Ovary (tissue), 7 donors: ENCODE measurements at regions not wholly inside any gene's neighbourhood (a gene's known extent, or its start where the extent isn't known, plus 50 kb on each side); places are given as distances from the start of the nearest gene placed in this dataset.

Experiments used
- DNase-seq, 5 donors: peaks; one replicate each; pipeline ENCODE4 v3.0.0-alpha.2; 2019 to 2020
- H3K27ac ChIP-seq, 2 donors: fragments of 200-600 bp; one replicate each; pipeline versions ENCODE4 v1.5.1 to v1.8.0; 2019 to 2022
- H3K27me3 ChIP-seq: fragments of 200-600 bp; one replicate; pipeline ENCODE4 v1.8.0; 2022
- H3K36me3 ChIP-seq: fragments of 200-600 bp; sonication (generic); one replicate; pipeline ENCODE4 v1.5.1; 2019
- H3K4me1 ChIP-seq: one replicate; pipeline ENCODE4 v1.8.1; 2013; ENCODE audit warnings: mild to moderate bottlenecking, moderate library complexity; ENCODE audit not compliant: insufficient read depth
- H3K4me3 ChIP-seq: fragments of 200-600 bp; sonication (generic); one replicate; pipeline ENCODE4 v1.5.1; 2017
- H3K9me3 ChIP-seq, 2 donors: fragments of 200-600 bp in 1 of 2; sonication (generic) in 1 of 2; one replicate each; pipeline versions ENCODE4 v1.5.1 to v1.8.1; 2013 to 2019; ENCODE audit warnings: mild to moderate bottlenecking in 1 of 2, moderate library complexity in 1 of 2
- EP300 ChIP-seq: sonication (generic); formaldehyde crosslinking; IDR thresholded peaks from one replicate; pipeline ENCODE4 v1.6.1; 2017; ENCODE audit warnings: antibody characterized with exemption
- POLR2A ChIP-seq: fragments of 450-650 bp; IDR thresholded peaks from one replicate; pipeline ENCODE4 v1.6.1; 2017; ENCODE audit warnings: antibody characterized with exemption, mild to moderate bottlenecking, moderate library complexity
- WGBS, 3 donors: extraction: QIAGEN DNeasy Blood & Tissue Kit in 1 of 3; methylation state at CpG; one replicate each; pipeline versions ENCODE4 v1.1.5 to v1.1.7; 2013 to 2017; 5-methylcytosine and 5-hydroxymethylcytosine counted together
- intact Hi-C, 4 donors: fragments of 100-400 bp; cut with DNase I; formaldehyde crosslinking; loops; one replicate each; pipeline versions ENCODE4 v1.11.0 to v1.15.1; 2022 to 2023
- TF ChIP-seq, protein P1 (sequence below), 3 donors: fragments of 450-650 bp in 2 of 3; fragments of 200-600 bp in 1 of 3; IDR thresholded peaks; one replicate each; pipeline versions ENCODE4 v1.5.1 to v1.8.0; 2016 to 2022; ENCODE audit warnings: antibody characterized with exemption in 3 of 3, mild to moderate bottlenecking in 1 of 3
- donor health status: DM: no; HTN: no; CAD: no; lungs with moderate emphysema.
- donor health status: DM: no; HTN: no; CAD: no.
- donor health status: Bipolar disorder and iron deficiency.
- donor health status: DM: no; HTN: no; CAD: no.
- donor health status: DM: yes; HTN: yes; CAD: no.

GRCh38 chr14:22438742-22439141 lies 150.3 kb downstream of the DAD1 start:
- Histone ChIP-seq H3K27me3 (no peaks in the 10 kb centered on the region), H3K36me3 (no peaks in the 10 kb centered on the region), H3K27ac (no peak overlapping the region), H3K9me3 (no peaks in the 10 kb centered on the region), H3K4me3 (no peak overlapping the region), H3K4me1 (no peaks in the 10 kb centered on the region)
- WGBS, 3 donors: 87 to 99% (median 94%) methylated on average over 3 of the region's 3 CpGs
- intact Hi-C loops: no loop called here
- TF ChIP-seq POLR2A: no peak
- no peak for TF ChIP-seq EP300
- no peak for DNase-seq

GRCh38 chr14:22434901-22435550 lies 154.0 kb downstream of the DAD1 start:
- H3K27ac ChIP-seq: no peak overlapping the region
- intact Hi-C loops: no loop called here
- 91 to 95% (median 91%) methylated on average over 6 of the region's 6 CpGs for WGBS, 3 donors
- H3K4me3 ChIP-seq: no peak overlapping the region
- no peak for DNase-seq
- H3K27me3 ChIP-seq: no peaks in the 10 kb centered on the region
- H3K9me3 ChIP-seq: no peaks in the 10 kb centered on the region
- peaks cover 9% of the 10 kb centered on the region for H3K4me1 ChIP-seq
- no peaks in the 10 kb centered on the region for H3K36me3 ChIP-seq
- TF ChIP-seq POLR2A (no peak), EP300 (no peak)
- TF ChIP-seq, protein P1, sequence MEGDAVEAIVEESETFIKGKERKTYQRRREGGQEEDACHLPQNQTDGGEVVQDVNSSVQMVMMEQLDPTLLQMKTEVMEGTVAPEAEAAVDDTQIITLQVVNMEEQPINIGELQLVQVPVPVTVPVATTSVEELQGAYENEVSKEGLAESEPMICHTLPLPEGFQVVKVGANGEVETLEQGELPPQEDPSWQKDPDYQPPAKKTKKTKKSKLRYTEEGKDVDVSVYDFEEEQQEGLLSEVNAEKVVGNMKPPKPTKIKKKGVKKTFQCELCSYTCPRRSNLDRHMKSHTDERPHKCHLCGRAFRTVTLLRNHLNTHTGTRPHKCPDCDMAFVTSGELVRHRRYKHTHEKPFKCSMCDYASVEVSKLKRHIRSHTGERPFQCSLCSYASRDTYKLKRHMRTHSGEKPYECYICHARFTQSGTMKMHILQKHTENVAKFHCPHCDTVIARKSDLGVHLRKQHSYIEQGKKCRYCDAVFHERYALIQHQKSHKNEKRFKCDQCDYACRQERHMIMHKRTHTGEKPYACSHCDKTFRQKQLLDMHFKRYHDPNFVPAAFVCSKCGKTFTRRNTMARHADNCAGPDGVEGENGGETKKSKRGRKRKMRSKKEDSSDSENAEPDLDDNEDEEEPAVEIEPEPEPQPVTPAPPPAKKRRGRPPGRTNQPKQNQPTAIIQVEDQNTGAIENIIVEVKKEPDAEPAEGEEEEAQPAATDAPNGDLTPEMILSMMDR (IDR thresholded peaks at IDR 0.05): no peak

DNA sequence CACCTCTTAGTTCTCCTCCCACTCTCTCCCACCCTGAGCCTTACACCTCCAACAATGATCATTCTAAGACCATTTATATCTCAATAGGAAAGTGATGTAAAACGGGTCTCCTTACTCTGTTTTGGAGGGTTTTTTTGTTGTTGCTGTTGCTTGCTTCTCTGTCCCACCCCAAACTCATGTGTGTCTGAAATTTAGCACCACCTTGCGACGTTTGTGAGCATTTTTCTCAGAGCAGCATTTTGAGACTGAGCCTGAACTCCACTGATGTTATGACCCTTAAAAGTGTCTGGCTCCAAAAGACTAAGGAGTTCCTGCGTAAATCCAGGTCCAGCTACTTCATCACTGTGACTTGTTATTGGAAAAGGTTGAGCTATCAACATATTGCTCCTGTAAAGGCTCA lies 155.0 kb downstream of the DAD1 start:
- H3K27ac ChIP-seq: no peak overlapping the region
- WGBS, 3 donors: 75 to 80% (median 75%) methylated on average over 4 of the region's 4 CpGs
- no peaks in the 10 kb centered on the region for H3K27me3 ChIP-seq
- peaks cover 13% of the 10 kb centered on the region for H3K4me1 ChIP-seq
- TF ChIP-seq POLR2A: no peak
- TF ChIP-seq, protein P1 (IDR thresholded peaks at IDR 0.05): no peak
- TF ChIP-seq EP300: no peak
- H3K36me3 ChIP-seq: no peaks in the 10 kb centered on the region
- no peak for DNase-seq
- no peaks in the 10 kb centered on the region for H3K9me3 ChIP-seq
- H3K4me3 ChIP-seq: no peak overlapping the region
- intact Hi-C loops: no loop called here

- WGBS, 3 donors: 68 to 79% (median 75%) methylated on average over 4 of the region's 4 CpGs
- H3K4me3 ChIP-seq: no peak overlapping the region
- H3K27me3 ChIP-seq: no peaks in the 10 kb centered on the region
- H3K27ac ChIP-seq: no peak overlapping the region
- no peaks in the 10 kb centered on the region for H3K36me3 ChIP-seq
- peaks cover 16% of the 10 kb centered on the region for H3K4me1 ChIP-seq
- no peak for DNase-seq
- TF ChIP-seq, protein P1 (IDR thresholded peaks at IDR 0.05): no peak
- no peak for TF ChIP-seq POLR2A
- no peak for TF ChIP-seq EP300
- no peaks in the 10 kb centered on the region for H3K9me3 ChIP-seq
- intact Hi-C loops: no loop called here
Measured at GRCh38 chr14:22433069-22433468, 156.0 kb downstream of the DAD1 start.

DNA sequence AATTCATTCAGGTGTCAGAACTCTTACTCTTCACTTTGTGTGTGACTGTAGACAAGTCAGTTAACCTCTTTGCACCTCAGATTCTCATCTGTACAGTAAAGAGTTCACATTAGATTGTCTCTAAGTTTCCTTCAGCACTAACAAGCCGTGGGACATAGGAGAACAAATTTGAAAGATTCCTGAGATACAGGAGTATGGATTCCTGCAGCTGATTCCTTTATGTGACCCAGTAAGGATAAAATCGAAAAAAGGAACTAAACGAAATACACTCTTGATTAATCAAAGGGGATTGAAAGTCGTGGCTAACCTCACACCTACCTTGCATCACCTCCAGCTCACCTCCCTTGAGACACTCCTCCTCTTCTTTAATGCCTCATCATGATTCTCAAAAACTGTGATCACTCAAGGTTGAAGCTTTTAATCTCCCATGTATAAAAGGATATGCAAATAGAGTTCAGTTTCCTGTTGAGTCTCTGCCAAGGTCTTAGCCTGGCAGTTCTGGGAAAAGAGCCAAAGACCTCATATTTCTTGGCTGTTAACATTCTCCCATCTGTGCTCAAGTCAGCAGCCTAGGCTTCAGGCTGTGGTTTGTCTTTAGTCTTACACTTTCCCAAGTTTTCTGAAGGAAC lies 156.6 kb downstream of the DAD1 start:
- peaks cover 18% of the 10 kb centered on the region for H3K4me1 ChIP-seq

More for the DNA sequence above, 156.6 kb downstream of the DAD1 start:
- Histone ChIP-seq H3K9me3 (no peaks in the 10 kb centered on the region), H3K27ac (no peak overlapping the region), H3K27me3 (no peaks in the 10 kb centered on the region), H3K36me3 (no peaks in the 10 kb centered on the region), H3K4me3 (no peak overlapping the region)
- intact Hi-C loops: no loop called here
- 19 to 24% (median 24%) methylated on average over 4 of the region's 4 CpGs for WGBS, 3 donors
- TF ChIP-seq EP300: no peak
- no peak for TF ChIP-seq POLR2A
- TF ChIP-seq, protein P1 (IDR thresholded peaks at IDR 0.05): no peak
- DNase-seq: peak in 4 of 5 donors; percentile 33 to 40 (median 35)
